K562 (cell line): ENCODE measurements at regions not wholly inside any gene's neighbourhood (a gene's known extent, or its start where the extent isn't known, plus 50 kb on each side); places are given as distances from the start of the nearest gene placed in this dataset.

Source experiments
- ATAC-seq: fragments of 200-7000 bp; cut with Tn5 transposase; 3 replicates; pipeline ENCODE4 v1.9.1; 2020; ENCODE audit warnings: moderate library complexity
- BruUV-seq: library from RNA; stranded (reverse); fragments of 400-500 nt; replicated peaks from 2 replicates; lab custom pipeline; 2021; lab: Mats Ljungman, UMichigan
- CTCF ChIA-PET: fragments of 300-600 bp; formaldehyde crosslinking; extraction: SDS; loops from one replicate; lab custom pipeline; 2021; ENCODE audit warnings: low intra/inter-chr PET ratio; lab: Yijun Ruan, JAX
- POLR2A ChIA-PET: fragments of 300-600, 350-650 bp; sonication (Branson Sonifier 250); formaldehyde crosslinking; extraction: SDS; loops from one replicate; lab custom pipeline; 2021; ENCODE audit warnings: antibody characterized with exemption, inconsistent platforms; lab: Yijun Ruan, JAX
- DNase-seq, 4 experiments: peaks; one replicate each; pipeline versions ENCODE4 v3.0.0 to v3.0.0-alpha.2; 2011 to 2018; ENCODE audit warnings: low spot score in 3 of 4, mixed read lengths in 3 of 4; ENCODE audit errors: extremely low read depth in 1 of 4
- FAIRE-seq: peaks from 2 replicates; lab custom pipeline; 2011; peaks lifted over from hg19 to GRCh38; lab: Jason Lieb, UNC
- H2AFZ ChIP-seq: 2 replicates; pipeline ENCODE4 v1.6.0; 2011; ENCODE audit warnings: low read depth, low read length, control low read depth, inconsistent platforms
- H3K27ac ChIP-seq: fragments of 200-600 bp; 3 replicates; pipeline ENCODE4 v1.8.0; 2011; ENCODE audit warnings: low read depth, mild to moderate bottlenecking, control low read depth, inconsistent platforms, low read length, moderate library complexity, mixed read lengths; ENCODE audit errors: extremely low read depth
- H3K27me3 ChIP-seq, 2 experiments: fragments of 300-600 bp in 1 of 2; 2 replicates in 1 of 2; 3 replicates in 1 of 2; pipeline versions ENCODE4 v1.6.0 to v1.8.0; 2011; ENCODE audit warnings: inconsistent platforms in 2 of 2, low read length in 2 of 2, mild to moderate bottlenecking in 1 of 2, mixed read lengths in 1 of 2, moderate library complexity in 1 of 2; ENCODE audit not compliant: control insufficient read depth in 2 of 2, insufficient read depth in 2 of 2
- H3K36me3 ChIP-seq: fragments of 300-600 bp; 3 replicates; pipeline ENCODE4 v1.8.0; 2011; ENCODE audit warnings: mild to moderate bottlenecking, low read length, inconsistent platforms; ENCODE audit not compliant: control insufficient read depth, insufficient read depth
- H3K4me1 ChIP-seq, 2 experiments: fragments of 200-600 bp in 1 of 2; replicated peaks in 1 of 2; 2 replicates in 1 of 2; 3 replicates in 1 of 2; pipeline versions ENCODE4 v1.5.1 to v1.8.0; 2011; ENCODE audit warnings: inconsistent platforms in 2 of 2, low read length in 2 of 2, mild to moderate bottlenecking in 1 of 2, mixed read lengths in 1 of 2, moderate library complexity in 1 of 2; ENCODE audit not compliant: control insufficient read depth in 2 of 2, insufficient read depth in 2 of 2
- H3K4me2 ChIP-seq: 2 replicates; pipeline ENCODE4 v1.6.1; 2011; ENCODE audit warnings: low read length, control low read depth, inconsistent platforms, mixed read lengths; ENCODE audit not compliant: insufficient read depth
- H3K4me3 ChIP-seq: fragments of 200-600 bp; sonication (generic), shearing (Covaris generic); 2 replicates; pipeline ENCODE4 v1.5.1; 2016; ENCODE audit warnings: control low read depth, inconsistent platforms
- H3K79me2 ChIP-seq: fragments of 200-600 bp; 3 replicates; pipeline ENCODE4 v1.8.0; 2011; ENCODE audit warnings: low read length, inconsistent platforms; ENCODE audit not compliant: control insufficient read depth, insufficient read depth
- H3K9ac ChIP-seq, 2 experiments: 2 replicates each; pipeline versions ENCODE4 v1.6.0 to v1.6.1; 2011; ENCODE audit warnings: low read depth in 2 of 2, low read length in 2 of 2, control low read depth in 1 of 2, inconsistent platforms in 1 of 2, mild to moderate bottlenecking in 1 of 2, mixed read lengths in 1 of 2; ENCODE audit not compliant: insufficient read depth in 1 of 2
- H3K9me1 ChIP-seq: one replicate; pipeline ENCODE4 v1.6.0; 2011; ENCODE audit warnings: inconsistent platforms, mild to moderate bottlenecking, low read length, moderate library complexity; ENCODE audit not compliant: control insufficient read depth, insufficient read depth
- H3K9me3 ChIP-seq: replicated peaks from 2 replicates; pipeline ENCODE4 v1.5.1; 2011; ENCODE audit warnings: low read depth, low read length, inconsistent platforms; ENCODE audit not compliant: control insufficient read depth, insufficient read depth
- H4K20me1 ChIP-seq: replicated peaks from 2 replicates; pipeline ENCODE4 v1.6.1; 2011; ENCODE audit warnings: low read length, inconsistent platforms, mixed read lengths; ENCODE audit not compliant: control insufficient read depth, insufficient read depth
- KHSRP ChIP-seq: fragments of 450-650 bp; IDR thresholded peaks from 2 replicates; pipeline ENCODE4 v1.6.1; 2017
- PRMT5 ChIP-seq: sonication (generic); formaldehyde crosslinking; IDR thresholded peaks from 2 replicates; pipeline ENCODE4 v1.5.0; 2020; ENCODE audit warnings: missing genetic modification reagents
- PYGO2 ChIP-seq: fragments of 450-650 bp; IDR thresholded peaks from 2 replicates; pipeline ENCODE4 v1.6.1; 2016; ENCODE audit warnings: mild to moderate bottlenecking, missing genetic modification characterization, moderate library complexity, missing compliant biosample characterization
- SUPT5H ChIP-seq: fragments of 450-650 bp; IDR thresholded peaks from 2 replicates; pipeline ENCODE4 v1.6.1; 2016
- ZC3H4 ChIP-seq: sonication (generic); formaldehyde crosslinking; IDR thresholded peaks from 2 replicates; pipeline ENCODE4 v1.9.0; 2021; ENCODE audit warnings: missing genetic modification reagents, borderline replicate concordance
- ZNF436 ChIP-seq: fragments of 250-450, 450-650 bp; sonication (Bioruptor Pico); formaldehyde crosslinking; IDR thresholded peaks from 2 replicates; pipeline ENCODE4 v1.7.0; 2020; ENCODE audit warnings: mild to moderate bottlenecking
- WGBS: fragments of 100-300 bp; shearing (Covaris generic); methylation state at CpG from one replicate; pipeline ENCODE4 v1.1.6; 2016; ENCODE audit warnings: low coverage, mixed read lengths; ENCODE audit not compliant: insufficient coverage; ENCODE audit errors: missing lambda C conversion rate; 5-methylcytosine and 5-hydroxymethylcytosine counted together
- in situ Hi-C: fragments of 300-500 bp; cut with MboI; formaldehyde crosslinking; loops from 4 replicates; pipeline ENCODE4 v1.15.0; 2018; ENCODE audit warnings: inconsistent platforms, mixed read lengths
- intact Hi-C: fragments of 100-400 bp; cut with micrococcal nuclease; formaldehyde crosslinking; loops from 2 replicates; pipeline ENCODE4 v1.14.2; 2022
- TF ChIP-seq, protein P1 (sequence below): fragments of 450-650 bp; IDR thresholded peaks from 2 replicates; pipeline ENCODE4 v1.6.1; 2017; ENCODE audit warnings: mild to moderate bottlenecking, moderate library complexity
- TF ChIP-seq, protein P2 (sequence below): fragments of 250-450 bp; sonication (Bioruptor Pico); IDR thresholded peaks from 2 replicates; pipeline ENCODE4 v1.8.0; 2021; ENCODE audit warnings: moderate library complexity, mild to moderate bottlenecking, inconsistent platforms
- TF ChIP-seq, protein P3 (sequence below): sonication (generic); formaldehyde crosslinking; IDR thresholded peaks from 2 replicates; pipeline ENCODE4 v1.4.0; 2020; ENCODE audit warnings: mild to moderate bottlenecking, missing genetic modification reagents

DNA sequence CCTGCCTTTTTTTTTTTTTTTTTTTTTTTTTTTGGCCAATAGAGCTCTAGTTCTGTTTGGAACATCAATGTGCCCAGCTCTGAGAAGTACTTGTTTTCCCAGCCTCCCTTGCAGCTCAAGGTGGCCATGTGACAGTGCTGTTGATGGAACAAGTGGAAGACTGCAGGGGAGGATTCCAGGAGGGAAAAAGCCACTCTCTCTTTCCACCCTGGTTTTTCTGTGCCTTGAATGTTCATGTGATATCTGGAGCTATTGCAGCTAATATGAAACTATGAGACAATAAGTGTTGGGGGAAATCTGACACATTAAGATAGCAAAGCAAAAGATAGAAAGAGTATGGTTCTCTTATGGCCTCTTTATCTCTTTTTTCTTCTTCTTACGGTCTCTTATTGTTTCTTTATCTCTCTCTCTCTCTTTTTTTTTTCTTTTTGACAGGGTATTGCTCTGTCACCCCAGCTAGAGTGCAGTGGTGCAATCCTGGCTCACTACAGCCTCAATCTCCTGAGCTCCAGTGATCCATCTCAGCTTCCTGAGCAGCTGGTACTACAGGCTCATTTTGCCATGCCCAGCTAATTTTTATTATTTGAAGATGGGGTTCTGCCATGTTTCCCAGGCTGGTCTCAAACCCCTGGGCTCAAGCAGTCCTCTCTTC lies 192.0 kb upstream of the LNX1 start:
- Histone ChIP-seq H4K20me1 (no peaks in the 10 kb centered on the region), H3K4me2 (no peak overlapping the region), H3K9me1 (no peaks in the 10 kb centered on the region), H3K79me2 (no peaks in the 10 kb centered on the region)
- no peak for ATAC-seq
- TF ChIP-seq, protein P1, sequence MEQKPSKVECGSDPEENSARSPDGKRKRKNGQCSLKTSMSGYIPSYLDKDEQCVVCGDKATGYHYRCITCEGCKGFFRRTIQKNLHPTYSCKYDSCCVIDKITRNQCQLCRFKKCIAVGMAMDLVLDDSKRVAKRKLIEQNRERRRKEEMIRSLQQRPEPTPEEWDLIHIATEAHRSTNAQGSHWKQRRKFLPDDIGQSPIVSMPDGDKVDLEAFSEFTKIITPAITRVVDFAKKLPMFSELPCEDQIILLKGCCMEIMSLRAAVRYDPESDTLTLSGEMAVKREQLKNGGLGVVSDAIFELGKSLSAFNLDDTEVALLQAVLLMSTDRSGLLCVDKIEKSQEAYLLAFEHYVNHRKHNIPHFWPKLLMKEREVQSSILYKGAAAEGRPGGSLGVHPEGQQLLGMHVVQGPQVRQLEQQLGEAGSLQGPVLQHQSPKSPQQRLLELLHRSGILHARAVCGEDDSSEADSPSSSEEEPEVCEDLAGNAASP: no peak
- TF ChIP-seq ZNF436 (CRISPR knock-in tag): no peak
- TF ChIP-seq, protein P2, sequence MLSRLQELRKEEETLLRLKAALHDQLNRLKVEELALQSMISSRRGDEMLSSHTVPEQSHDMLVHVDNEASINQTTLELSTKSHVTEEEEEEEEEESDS: no peak
- no peak for TF ChIP-seq ZC3H4 (CRISPR knock-in tag)
- TF ChIP-seq SUPT5H: no peak
- TF ChIP-seq KHSRP: no peak
- TF ChIP-seq PRMT5 (CRISPR knock-in tag): no peak
- no peak for TF ChIP-seq PYGO2 (tag)
- TF ChIP-seq, protein P3, sequence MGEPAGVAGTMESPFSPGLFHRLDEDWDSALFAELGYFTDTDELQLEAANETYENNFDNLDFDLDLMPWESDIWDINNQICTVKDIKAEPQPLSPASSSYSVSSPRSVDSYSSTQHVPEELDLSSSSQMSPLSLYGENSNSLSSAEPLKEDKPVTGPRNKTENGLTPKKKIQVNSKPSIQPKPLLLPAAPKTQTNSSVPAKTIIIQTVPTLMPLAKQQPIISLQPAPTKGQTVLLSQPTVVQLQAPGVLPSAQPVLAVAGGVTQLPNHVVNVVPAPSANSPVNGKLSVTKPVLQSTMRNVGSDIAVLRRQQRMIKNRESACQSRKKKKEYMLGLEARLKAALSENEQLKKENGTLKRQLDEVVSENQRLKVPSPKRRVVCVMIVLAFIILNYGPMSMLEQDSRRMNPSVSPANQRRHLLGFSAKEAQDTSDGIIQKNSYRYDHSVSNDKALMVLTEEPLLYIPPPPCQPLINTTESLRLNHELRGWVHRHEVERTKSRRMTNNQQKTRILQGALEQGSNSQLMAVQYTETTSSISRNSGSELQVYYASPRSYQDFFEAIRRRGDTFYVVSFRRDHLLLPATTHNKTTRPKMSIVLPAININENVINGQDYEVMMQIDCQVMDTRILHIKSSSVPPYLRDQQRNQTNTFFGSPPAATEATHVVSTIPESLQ (CRISPR knock-in tag): no peak
- TF ChIP-seq, all 486 proteins: peak for 0
- BruUV-seq: no TSS peak
- 0% methylated on average over 1 of the region's 1 CpG for WGBS
- DNase-seq (no peak), FAIRE-seq (no peak)
- Histone ChIP-seq H3K27ac (no peak overlapping the region), H3K4me3 (no peak overlapping the region), H3K9ac (no peak overlapping the region), H3K4me1 (no peaks in the 10 kb centered on the region), H3K27me3 (no peaks in the 10 kb centered on the region; a peak in 2 of 5 replicates), H2AFZ (no peak overlapping the region), H3K9me3 (no peaks in the 10 kb centered on the region), H3K36me3 (no peaks in the 10 kb centered on the region)
- ChIA-PET POLR2A (interaction anchor here (0.6 to 1.0 kb wide), 2 partner anchors 16 to 278 kb away, joined by 3 read pairs; no protein-coding TSS in a partner anchor), CTCF (no interaction called here)
- intact Hi-C loops (no loop called here), in situ Hi-C loops (no loop called here)
